Stimulated activated CD4-positive, alpha-beta T cell treated with anti-CD3 and anti-CD28 coated beads, Interleukin-4, amount 100 ng/mL, for 48 hours (primary cell): ENCODE measurements at regions not wholly inside any gene's neighbourhood (a gene's known extent, or its start where the extent isn't known, plus 50 kb on each side); places are given as distances from the start of the nearest gene placed in this dataset.

ENCODE experiments used
- DNase-seq, 2 donors: peaks; one replicate each; pipeline ENCODE4 v3.0.0-alpha.2; 2020; ENCODE audit warnings: low read depth in 2 of 2

DNA sequence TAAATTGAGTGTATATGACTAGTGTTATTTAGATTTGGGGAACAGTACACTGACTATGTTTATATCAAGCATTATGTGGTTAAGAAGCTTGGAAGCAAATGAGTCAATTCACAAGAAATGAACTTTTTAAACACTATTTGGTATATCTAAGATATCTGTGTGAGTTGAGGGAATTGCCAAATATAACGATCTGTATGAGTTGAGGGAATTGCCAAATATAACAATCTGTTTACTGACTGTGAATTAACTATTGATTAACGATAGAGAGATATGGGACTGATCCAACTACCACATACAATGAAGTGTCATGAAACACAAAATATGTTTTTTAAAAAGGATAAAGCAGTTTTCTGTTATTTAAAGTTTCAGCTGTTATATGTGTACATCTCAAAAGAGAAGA is 301.4 kb downstream of the TENT4A start:
- DNase-seq, result no peak

DNA sequence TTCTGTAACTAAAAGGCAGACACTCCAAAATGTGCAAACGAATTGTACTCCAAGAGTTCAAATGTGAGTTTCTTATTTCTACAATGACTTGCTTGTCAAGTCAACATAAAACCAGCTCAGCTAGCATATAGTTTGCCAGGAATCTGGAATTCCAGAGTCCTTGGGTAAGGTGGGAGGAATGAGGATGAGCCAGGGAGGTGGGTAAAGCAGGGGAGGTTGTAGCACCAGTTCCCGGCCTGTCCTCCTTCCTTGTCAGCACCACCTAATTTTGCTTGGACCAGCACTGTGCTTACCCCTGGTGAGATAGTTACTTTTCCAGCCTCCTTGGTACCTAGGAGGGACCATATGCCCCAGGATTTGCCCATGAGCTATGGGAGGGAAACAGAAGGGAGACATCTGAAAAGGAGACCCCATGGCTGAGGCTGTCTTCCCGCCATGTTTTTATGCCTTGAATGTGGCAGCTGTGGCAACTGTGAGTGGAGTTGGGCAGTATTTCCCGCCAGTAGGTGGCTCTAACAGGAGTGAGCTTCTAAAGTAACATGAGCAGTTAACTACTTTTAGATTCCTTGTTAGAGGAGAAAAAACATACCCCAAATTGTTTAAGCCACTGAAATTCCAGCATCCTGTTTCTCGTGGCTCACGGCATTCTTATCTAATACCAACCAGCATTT is 302.5 kb downstream of the TENT4A start:
- no peak for DNase-seq

DNA sequence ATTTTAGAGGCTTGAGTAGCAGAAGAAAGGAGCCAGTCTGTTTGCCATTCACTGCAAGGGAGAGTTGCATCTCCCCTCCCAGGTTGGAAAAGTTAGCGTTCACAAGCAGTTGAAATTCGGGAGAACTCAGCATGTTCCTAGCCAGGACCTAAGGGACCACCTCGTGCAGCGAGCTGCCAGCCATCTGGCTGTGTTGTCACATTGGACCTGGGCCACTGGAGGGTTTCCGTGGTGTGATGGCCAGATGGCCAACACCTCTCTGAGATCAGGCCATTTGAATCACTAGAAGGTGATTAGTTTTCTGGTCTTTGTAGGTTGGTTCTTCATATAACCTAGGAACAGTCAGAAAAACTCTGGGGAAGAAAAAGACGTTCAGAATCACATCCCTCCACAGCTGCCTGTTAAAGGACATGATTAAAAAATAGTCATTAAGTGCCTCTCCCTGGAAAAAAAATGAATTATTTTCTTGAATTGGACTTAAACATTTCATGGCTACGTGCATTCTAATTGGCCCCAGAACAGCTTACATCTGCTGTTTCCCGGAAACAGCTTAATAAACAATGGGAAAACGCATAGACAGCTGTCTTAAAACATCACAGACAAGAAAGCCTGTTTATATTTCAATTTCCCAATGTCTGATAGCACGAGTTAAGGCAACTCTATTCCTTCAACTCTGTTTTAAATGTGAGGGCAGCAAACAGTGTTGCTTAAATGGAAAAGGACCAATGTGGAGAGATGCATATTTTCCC is 303.9 kb downstream of the TENT4A start:
- DNase-seq, result no peak

DNA sequence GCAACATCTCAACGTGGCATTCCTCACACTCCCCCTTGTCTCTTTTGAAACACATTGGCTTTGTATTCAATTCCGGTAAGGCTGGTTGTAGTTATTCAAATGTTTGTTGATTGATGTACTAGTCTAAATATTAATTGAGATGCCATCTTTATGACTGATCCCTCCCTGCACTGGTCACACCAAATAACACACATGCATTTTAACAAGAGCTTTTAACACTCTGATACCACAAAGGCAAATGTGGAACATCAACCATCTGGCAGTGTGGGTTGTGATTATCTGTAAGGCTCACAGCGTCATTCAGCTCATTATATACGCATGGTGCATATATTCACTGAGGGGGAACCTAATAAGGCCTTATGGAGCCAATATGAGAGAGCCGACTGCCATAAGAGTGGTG is 305.0 kb downstream of the TENT4A start:
- no peak for DNase-seq

DNA sequence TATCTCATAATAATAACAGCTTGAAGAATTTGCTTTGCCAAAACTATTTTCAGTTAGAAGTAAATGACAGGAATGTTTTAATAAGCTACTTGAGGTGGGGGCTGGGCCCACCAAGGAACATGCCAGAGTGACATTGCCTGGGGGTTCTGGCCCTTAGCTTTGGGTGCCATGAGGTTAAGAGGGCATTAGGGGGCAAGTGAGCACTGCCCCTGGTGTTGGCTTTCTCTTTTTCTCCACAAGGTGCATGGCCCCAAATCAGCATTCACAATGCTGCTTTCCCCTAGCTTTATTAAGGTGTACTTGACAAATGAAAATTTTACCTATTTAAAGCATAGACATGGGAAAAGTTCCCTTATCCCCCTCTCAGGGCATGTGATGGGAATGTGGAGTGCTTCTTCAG is 305.4 kb downstream of the TENT4A start:
- DNase-seq, result no peak

DNA sequence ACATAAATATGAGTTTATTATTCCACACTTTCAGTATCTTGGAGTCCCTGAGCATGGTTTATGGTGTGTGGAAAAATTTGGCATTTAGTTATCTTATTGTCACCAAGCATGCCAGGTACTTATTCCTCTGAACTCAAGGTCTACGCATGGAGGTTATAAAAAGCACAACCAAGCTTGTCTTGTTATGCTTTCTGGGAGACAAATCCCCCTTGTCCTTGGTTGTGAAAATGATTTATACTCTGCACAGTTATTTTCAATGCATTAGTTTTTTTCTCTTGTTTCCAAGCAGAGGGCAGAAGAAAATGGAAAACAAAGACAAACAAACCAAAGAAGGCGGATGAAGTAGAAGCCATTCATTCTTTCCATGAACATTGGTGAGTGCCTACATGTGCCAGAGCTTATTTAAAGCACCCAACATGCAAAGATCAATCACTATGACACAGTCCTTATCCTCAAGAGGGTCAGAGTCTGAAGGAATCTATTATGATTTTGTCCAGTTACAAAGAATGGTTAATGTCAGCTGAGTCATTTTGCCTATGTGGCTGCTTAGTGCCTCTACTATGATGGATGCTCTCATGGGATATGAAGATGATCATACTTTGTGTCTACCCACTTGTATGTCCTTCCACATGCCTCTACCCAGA is 323.1 kb downstream of the TENT4A start:
- no peak for DNase-seq

DNA sequence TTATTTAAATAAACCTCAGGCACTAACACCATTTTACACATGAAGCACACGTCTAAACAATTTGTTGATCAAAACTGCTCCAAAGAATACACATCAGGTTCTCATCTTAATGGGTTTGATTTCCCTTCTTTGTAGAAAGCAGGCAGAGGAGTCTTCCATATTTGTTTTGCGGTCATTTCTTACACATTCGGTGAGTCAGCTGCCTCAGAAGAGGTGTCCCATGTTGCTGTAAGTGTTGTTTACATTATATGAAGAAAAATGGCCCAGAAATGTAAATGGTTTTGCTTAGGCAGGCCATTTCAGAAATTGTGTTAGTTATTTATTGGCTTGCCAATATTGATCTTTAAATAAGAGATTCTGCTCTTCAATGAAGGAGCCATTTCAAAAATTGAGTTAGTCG is 325.8 kb downstream of the TENT4A start:
- DNase-seq, result no peak

DNA sequence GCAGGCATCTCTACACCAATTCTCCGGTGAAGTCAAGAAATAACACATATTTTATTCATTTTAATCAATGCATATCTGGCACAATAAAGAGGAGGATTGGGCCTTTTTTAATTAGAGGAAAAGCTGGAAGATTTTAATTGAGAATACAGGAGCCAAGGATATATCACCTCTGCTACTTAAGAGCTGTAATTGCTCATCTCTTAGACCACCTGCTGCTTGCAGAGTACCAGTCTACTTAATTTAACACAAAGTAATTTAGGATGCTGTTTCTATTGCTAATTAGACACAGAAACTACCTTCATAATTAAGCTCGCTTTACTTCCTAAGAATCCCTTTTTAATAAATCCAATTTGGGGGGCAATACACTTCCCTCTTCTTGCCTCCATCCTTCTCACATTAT is 326.9 kb downstream of the TENT4A start:
- DNase-seq, result no peak

DNA sequence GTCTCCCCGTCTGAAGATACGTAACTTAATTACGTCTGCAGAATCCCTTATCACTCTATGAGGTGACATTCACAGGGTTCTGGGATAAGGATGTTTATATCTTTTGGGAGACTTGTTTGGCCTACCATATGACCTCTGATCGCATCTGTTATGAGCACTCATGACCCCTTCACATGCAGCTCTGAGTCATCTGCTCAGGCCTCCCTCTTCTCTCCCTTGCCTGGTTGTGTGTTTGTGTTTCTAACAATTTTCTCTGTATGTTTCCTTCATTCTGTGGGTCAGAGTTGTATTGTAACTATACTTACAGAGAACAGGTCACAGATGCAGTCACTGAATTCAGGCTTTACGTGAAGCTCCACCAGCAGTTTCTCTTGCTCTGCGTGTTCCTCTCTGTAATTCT is 330.6 kb downstream of the TENT4A start:
- no peak for DNase-seq

DNA sequence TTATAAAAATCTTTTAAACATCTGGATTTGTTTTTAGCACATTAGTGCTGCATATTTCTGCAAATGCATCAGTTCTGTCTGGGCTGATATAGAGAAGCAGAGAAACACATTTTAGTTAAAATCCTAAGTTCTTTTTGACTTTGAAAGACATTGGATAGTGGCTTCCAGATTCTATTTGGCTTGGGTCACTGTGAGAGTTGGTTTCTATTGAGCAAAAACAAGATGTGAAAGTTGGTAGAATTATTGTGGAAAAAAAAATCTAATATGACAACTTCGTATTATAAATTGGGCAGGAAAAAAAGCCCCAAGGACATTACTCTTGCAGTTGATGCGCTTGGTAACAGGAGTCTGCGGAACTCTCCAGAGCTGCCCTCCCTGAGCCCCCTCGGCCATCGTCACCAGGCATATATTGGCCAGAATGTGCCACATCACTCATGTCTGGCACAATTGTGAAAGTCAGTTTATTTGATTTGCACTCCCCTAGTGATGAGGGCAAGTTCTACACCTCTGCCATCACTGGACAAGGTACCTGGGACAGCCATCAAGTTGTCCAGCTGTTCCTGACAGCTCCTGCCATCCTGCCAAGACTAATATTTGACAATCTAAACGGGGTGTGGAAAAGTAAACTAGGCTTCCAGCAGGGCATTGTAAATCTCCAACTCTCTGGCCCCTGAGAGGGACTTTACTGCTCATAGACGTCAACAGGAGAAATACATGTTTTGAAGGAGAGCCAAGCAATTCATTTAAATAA is 334.5 kb downstream of the TENT4A start:
- DNase-seq, result no peak

DNA sequence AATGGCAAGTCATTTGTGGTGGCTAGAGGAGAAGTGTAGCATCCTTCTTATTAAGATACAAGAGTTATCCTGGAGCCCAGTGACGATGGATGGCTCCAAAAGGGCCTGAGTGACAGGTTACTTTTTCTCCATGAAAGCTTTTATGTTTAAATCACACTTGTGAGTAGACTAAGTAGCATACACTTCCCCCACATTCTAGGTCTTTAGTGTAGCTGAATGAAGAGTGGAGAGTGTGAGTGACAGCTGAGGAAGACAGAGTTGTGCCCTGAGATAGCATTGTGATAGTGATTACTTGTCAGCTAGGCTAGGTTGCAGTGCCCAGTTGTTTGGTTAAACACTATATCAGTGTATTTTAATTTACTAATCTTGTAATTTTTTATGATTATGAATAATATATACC is 337.8 kb downstream of the TENT4A start:
- DNase-seq, result no peak

DNA sequence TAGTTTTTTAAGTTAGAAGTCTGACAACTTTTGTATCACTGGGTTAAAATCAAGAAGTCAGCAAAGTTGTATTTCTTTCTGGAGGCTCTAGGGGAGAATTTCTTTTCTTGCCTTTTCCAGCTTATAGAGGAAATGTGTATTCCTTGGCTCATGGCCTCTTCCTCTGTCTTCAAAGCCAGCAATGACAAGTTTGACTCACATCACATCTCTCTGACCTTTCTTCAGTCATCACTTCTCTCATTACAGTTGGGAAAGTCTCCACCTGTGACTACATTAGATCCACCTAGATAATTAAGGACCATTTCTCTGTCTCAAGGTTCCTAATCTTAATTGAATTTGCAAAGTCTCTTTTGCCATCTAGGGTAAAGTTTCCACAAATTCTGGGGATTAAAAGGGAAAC is 339.9 kb downstream of the TENT4A start:
- DNase-seq, result no peak

DNA sequence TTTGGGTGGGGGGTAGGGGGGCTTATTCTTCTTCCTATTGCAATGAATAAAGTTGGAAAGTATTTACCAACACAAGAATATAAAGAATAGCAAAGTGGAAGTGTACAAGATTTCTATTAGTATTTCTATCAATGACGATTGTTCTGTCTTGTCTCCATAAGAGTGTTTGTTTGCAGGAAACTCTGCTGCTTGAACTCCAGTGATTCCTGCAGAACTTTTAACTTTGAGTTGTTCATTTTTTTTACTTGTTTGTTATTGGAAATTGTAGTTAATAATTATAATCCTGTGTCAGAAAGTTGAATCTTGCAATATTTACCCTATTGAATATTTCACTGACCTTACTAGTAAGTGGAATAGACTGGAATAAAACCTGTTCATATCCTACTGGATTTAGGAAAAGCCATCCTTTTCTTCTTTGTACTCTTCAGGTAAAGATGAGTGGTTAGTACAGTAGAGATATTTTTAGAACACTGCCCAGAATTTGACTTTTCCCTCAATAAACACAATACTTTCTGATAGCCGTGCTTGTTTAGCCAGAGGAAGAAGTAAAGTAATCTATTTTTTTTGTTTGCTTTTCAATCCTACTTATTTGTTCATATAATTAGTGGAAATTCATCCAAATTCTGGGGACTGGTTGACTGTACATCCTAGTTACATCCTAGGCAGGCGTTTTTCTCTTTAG is 340.4 kb downstream of the TENT4A start:
- no peak for DNase-seq

DNA sequence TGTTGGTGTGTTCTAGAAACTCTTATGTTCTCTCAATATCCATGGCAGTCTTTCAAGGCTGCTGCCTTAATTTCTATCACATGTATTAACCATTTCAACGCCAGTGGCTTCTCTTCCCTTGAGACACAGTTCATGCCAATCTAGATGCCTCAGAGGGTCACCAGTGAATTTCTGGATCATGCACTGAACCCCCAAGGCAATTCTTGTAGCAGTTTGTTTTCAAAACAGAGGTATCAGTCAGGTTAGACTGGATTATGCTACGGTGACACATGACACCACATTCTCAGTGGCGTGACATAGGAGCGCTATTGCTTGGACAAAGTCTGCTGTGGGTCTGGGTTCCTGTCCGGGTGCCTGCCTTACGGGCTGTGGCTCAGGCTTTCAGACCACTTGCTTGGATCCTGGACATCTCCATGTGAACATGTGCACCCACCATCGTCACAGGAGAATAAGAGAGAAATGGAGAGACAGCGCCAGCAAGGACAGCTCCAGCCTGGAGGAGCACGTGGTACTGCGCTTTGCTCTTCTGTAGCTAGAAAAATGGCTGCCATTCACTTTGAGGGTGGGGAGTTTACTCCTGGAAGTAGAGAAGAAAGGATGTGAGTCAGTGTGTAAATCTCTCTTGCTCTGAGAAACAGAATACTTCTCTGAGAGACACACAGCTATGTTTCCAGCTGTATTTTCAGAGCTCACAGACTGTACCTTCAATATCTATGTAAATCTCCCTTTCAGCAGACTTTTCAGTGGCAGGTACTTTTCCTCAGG is 329.3 kb upstream of the ADCY2 start:
- no peak for DNase-seq

DNA sequence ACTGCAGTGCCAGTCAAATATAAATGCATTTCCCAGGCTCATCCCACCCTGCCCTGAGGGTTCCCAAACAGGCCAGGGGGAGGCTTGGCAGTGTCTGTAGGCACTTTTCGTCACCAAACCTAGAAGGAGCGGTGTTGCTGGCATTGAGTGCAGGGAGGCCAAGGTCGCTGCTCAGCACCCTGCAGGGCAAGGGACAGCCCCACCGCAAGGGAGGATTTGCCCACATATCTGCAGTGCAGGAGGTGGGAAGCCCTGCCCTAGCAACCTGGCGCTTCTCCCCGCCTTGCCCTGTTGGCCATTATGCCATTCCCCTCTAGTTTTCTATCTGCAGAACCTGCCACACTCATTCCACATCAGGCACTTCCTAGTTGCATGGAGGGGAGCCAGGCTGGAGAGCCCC is 327.8 kb upstream of the ADCY2 start:
- no peak for DNase-seq

DNA sequence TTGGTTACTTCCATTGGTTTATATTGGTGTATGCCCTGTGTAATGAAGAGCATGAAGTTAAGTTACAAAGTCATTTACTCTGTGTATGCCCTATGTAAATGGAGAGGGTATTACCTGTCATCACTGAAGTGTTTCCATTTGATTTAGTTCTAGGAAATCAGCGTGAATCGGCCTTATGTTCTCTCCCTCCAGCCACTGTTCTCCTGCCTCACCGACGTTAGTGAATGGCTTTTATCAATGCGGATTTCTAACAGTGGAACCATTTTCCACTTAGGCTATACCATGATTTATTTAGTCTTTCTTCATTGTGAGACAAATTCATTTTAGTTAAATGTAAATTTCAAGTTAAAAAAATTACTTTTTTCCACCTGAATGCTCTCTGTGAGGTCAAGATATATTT is 327.0 kb upstream of the ADCY2 start:
- DNase-seq, result no peak

DNA sequence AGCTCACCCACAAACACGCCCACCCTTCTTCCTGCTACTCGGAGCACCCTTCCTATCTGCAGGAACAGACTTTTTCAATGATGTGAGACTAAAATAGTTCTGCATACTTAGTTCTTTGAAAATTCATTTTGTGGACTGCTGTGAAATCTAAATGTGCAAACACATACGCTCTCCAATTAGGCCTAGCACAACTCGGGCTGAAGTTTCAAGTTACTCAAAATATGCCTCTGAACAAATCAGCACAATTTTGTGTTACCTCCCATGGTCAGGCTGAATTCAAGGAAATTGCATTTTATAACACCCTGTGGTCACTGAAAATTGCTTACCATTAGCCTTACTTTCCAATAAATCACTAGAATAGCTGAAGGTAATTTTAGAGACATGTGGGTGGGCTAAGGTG is 323.8 kb upstream of the ADCY2 start:
- DNase-seq, result no peak

DNA sequence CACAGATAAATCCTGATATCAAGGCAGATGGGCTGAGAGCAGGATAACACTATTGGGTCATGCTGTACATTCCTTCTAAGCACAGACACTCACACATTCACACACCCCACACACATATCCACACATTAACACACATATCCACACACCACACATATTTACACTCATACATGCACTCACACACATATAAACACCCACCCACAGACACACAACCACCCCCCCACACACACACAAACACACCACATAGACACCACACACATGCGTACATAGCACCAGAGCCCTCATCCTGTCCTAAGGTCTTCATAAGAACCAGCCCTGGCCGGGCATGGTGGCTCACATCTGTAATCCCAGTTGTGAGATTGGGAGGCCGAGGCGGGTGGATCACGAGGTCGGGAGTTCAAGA is 322.3 kb upstream of the ADCY2 start:
- no peak for DNase-seq

DNA sequence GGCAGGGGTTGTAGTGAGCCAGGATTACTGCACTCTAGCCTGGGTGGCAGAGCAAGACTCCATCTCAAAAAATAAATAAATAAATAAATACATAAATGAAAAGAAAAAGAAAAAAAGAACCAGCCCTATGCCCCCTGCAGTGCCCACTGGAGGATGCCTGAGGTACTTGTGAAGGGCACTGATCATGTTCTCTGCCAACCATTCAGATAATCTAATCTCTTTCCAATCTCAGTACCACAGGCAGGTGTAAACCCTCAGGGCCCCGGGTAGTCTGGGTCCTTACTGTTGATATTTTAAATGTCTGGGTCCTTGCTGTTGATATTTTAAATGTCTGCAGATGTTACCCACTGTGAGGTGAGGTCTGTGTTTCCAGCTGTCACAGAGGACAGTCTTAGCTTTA is 321.8 kb upstream of the ADCY2 start:
- DNase-seq, result no peak

DNA sequence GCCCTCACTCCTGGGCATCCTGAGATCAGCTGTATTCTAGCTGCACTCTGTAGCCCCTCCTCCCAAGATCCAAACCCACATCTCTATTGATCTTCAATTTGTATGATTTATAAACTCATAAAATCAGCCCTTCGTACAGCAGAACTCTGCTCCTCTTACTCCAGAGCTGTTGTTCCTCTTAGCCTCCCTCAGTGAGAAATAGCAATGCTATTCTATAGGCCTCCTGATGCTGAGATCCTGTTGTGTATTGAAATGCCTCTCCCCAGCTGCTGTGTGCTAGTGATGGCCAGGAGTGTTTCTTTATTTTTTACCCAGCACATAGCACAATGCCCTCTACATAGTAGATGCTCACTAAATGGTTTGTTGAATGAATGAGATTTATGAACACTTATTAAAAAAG is 320.5 kb upstream of the ADCY2 start:
- DNase-seq, result no peak

DNA sequence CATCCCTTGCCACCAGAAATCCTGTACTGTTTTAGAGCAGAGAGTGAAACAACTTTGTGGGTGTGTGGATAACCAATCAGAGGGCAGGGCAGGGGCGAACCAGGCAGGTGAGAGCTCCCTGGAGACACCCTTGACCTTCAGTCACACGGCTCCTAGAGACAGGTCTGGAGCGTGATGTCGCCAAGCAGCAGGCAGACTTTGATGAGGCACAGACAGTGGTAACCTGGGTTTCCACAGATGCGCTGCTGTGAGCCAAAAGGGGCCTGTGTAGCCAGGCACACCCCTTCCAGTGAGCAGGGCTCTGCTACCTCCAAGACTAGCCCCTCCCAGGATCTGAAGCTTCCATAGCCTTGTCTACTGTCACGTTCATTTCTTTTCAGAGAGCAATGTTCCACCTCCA is 317.8 kb upstream of the ADCY2 start:
- no peak for DNase-seq
